Keratinocyte (primary cell): ENCODE measurements at regions not wholly inside any gene's neighbourhood (a gene's known extent, or its start where the extent isn't known, plus 50 kb on each side); places are given as distances from the start of the nearest gene placed in this dataset.

Experiments used
- DNase-seq: peaks from one replicate; pipeline ENCODE4 v3.0.0-alpha.2; 2011; ENCODE audit warnings: low read depth, missing footprints, low spot score
- FAIRE-seq: peaks from 2 replicates; lab custom pipeline; 2011; peaks lifted over from hg19 to GRCh38; lab: Jason Lieb, UNC
- H2AFZ ChIP-seq: 2 replicates; pipeline ENCODE4 v1.6.0; 2012; ENCODE audit warnings: low read length, control low read depth, inconsistent platforms; ENCODE audit not compliant: control insufficient read depth
- H3K27ac ChIP-seq: 2 replicates; pipeline ENCODE4 v1.5.1; 2011; ENCODE audit warnings: low read length; ENCODE audit not compliant: control insufficient read depth, insufficient read depth
- H3K27me3 ChIP-seq: 3 replicates; pipeline ENCODE4 v1.6.0; 2011; ENCODE audit warnings: low read length; ENCODE audit not compliant: control insufficient read depth, insufficient read depth; ENCODE audit errors: extremely low read depth
- H3K36me3 ChIP-seq, 2 experiments: 2 replicates in 1 of 2; 3 replicates in 1 of 2; pipeline ENCODE4 v1.5.1; 2011; ENCODE audit warnings: low read length in 2 of 2, mild to moderate bottlenecking in 1 of 2; ENCODE audit not compliant: control insufficient read depth in 2 of 2, insufficient read depth in 2 of 2; ENCODE audit errors: extremely low read depth in 1 of 2
- H3K4me1 ChIP-seq: 3 replicates; pipeline ENCODE4 v1.5.1; 2011; ENCODE audit warnings: low read length; ENCODE audit not compliant: control insufficient read depth, insufficient read depth; ENCODE audit errors: extremely low read depth
- H3K4me2 ChIP-seq: 3 replicates; pipeline ENCODE4 v1.6.0; 2011; ENCODE audit warnings: low read depth, low read length; ENCODE audit not compliant: control insufficient read depth, insufficient read depth; ENCODE audit errors: extremely low read depth
- H3K4me3 ChIP-seq, 3 experiments: fragments of 200-600 bp in 1 of 3; sonication (generic) in 1 of 3; 2 replicates in 2 of 3; 3 replicates in 1 of 3; pipeline ENCODE4 v1.5.1; 2011 to 2016; ENCODE audit warnings: low read length in 3 of 3, mild to moderate bottlenecking in 3 of 3, control low read depth in 2 of 3, inconsistent platforms in 1 of 3, low read depth in 1 of 3, mixed read lengths in 1 of 3, mixed run types in 1 of 3, moderate library complexity in 1 of 3; ENCODE audit not compliant: control insufficient read depth in 2 of 3, insufficient read depth in 2 of 3; ENCODE audit errors: extremely low read depth in 1 of 3
- H3K79me2 ChIP-seq: 2 replicates; pipeline ENCODE4 v1.6.0; 2012; ENCODE audit warnings: low read length; ENCODE audit not compliant: control insufficient read depth, insufficient read depth
- H3K9ac ChIP-seq: 3 replicates; pipeline ENCODE4 v1.6.0; 2011; ENCODE audit warnings: low read length; ENCODE audit not compliant: control insufficient read depth, insufficient read depth; ENCODE audit errors: extremely low read depth
- H3K9me1 ChIP-seq: 3 replicates; pipeline ENCODE4 v1.6.0; 2011; ENCODE audit warnings: low read length; ENCODE audit not compliant: control insufficient read depth, insufficient read depth; ENCODE audit errors: extremely low read depth
- H3K9me3 ChIP-seq: 2 replicates; pipeline ENCODE4 v1.5.1; 2012; ENCODE audit warnings: low read depth, low read length; ENCODE audit not compliant: control insufficient read depth
- H4K20me1 ChIP-seq: 3 replicates; pipeline ENCODE4 v1.6.0; 2011; ENCODE audit warnings: low read length; ENCODE audit not compliant: control insufficient read depth, insufficient read depth; ENCODE audit errors: extremely low read depth
- EZH2 ChIP-seq: IDR thresholded peaks from one replicate; pipeline ENCODE4 v1.6.1; 2012; ENCODE audit warnings: inconsistent platforms, mild to moderate bottlenecking, low read length, moderate library complexity
- dilution Hi-C: fragments of 300-500 bp; cut with MboI; formaldehyde crosslinking; loops from one replicate; pipeline ENCODE4 v1.7.0; 2020; ENCODE audit warnings: low sequenced_read_pairs; ENCODE audit not compliant: extremely low pct_ligation_motif_present
- TF ChIP-seq, protein P1 (sequence below), 3 experiments: IDR thresholded peaks in 1 of 3; conservative IDR thresholded peaks in 1 of 3; optimal IDR thresholded peaks in 1 of 3; 2 replicates in 2 of 3; 3 replicates in 1 of 3; pipeline versions ENCODE3 to v1.5.1; 2011; ENCODE audit warnings: low read length in 3 of 3, mild to moderate bottlenecking in 3 of 3, moderate library complexity in 2 of 3, control low read depth in 1 of 3, inconsistent platforms in 1 of 3; ENCODE audit not compliant: insufficient read depth in 2 of 3; ENCODE audit errors: extremely low read depth in 1 of 3

- TF ChIP-seq, protein P1, sequence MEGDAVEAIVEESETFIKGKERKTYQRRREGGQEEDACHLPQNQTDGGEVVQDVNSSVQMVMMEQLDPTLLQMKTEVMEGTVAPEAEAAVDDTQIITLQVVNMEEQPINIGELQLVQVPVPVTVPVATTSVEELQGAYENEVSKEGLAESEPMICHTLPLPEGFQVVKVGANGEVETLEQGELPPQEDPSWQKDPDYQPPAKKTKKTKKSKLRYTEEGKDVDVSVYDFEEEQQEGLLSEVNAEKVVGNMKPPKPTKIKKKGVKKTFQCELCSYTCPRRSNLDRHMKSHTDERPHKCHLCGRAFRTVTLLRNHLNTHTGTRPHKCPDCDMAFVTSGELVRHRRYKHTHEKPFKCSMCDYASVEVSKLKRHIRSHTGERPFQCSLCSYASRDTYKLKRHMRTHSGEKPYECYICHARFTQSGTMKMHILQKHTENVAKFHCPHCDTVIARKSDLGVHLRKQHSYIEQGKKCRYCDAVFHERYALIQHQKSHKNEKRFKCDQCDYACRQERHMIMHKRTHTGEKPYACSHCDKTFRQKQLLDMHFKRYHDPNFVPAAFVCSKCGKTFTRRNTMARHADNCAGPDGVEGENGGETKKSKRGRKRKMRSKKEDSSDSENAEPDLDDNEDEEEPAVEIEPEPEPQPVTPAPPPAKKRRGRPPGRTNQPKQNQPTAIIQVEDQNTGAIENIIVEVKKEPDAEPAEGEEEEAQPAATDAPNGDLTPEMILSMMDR (optimal IDR thresholded peaks at IDR 0.05 in 1 of 3, IDR thresholded peaks at IDR 0.05 in 1 of 3, conservative IDR thresholded peaks at IDR 0.05 in 1 of 3; ENCODE audit: extremely low read depth in 1 of 3, insufficient read depth in 2 of 3, low read length in 3 of 3), result no peak
- no peak for TF ChIP-seq EZH2
- H3K79me2 ChIP-seq, result no peaks in the 10 kb centered on the region
- H3K9ac ChIP-seq, result no peak overlapping the region
- no peaks in the 10 kb centered on the region for H3K9me1 ChIP-seq
- no peaks in the 10 kb centered on the region for H4K20me1 ChIP-seq
- DNase-seq (no peak), FAIRE-seq (no peak)
- dilution Hi-C loops, result no loop called here
- no peaks in the 10 kb centered on the region for H3K4me1 ChIP-seq
- no peak overlapping the region for H3K27ac ChIP-seq
- H3K9me3 ChIP-seq, result no peaks in the 10 kb centered on the region
- H3K27me3 ChIP-seq, result peaks cover 3% of the 10 kb centered on the region
- no peak overlapping the region for H3K4me2 ChIP-seq
- H3K4me3 ChIP-seq, result no peak overlapping the region
- H2AFZ ChIP-seq, result no peak overlapping the region
- H3K36me3 ChIP-seq, result no peaks in the 10 kb centered on the region
Measured at GRCh38 chr2:106991866-106992265, 105.9 kb upstream of the ST6GAL2 start.

DNA sequence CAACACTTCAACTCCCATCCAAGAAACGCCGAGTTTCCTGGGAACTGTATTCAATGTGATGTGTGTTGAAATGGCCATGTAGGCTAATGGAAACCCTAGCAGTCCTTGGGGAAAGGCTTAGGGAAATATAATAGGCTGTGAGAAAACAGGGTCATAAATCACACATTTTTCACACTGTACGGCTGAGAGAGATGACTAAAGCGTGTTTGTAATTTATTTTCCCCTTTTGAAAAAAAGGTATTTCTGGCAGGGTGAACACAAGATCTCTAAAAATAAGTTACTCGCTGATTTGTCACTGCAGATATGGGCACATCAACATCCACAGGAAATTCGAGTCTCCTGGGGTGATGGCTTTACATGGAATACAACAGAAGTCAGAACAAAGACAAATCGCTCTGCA is 109.6 kb upstream of the ST6GAL2 start:
- Histone ChIP-seq H3K36me3 (no peaks in the 10 kb centered on the region), H3K4me2 (no peak overlapping the region), H2AFZ (no peak overlapping the region), H3K9ac (no peak overlapping the region), H3K27ac (no peak overlapping the region), H3K9me3 (no peaks in the 10 kb centered on the region), H4K20me1 (no peaks in the 10 kb centered on the region), H3K9me1 (no peaks in the 10 kb centered on the region), H3K4me3 (no peak overlapping the region), H3K4me1 (no peaks in the 10 kb centered on the region), H3K27me3 (peaks cover 3% of the 10 kb centered on the region), H3K79me2 (no peaks in the 10 kb centered on the region)
- DNase-seq (no peak), FAIRE-seq (no peak)
- dilution Hi-C loops, result no loop called here
- no peak for TF ChIP-seq EZH2
- TF ChIP-seq, protein P1 (optimal IDR thresholded peaks at IDR 0.05 in 1 of 3, IDR thresholded peaks at IDR 0.05 in 1 of 3, conservative IDR thresholded peaks at IDR 0.05 in 1 of 3; ENCODE audit: extremely low read depth in 1 of 3, insufficient read depth in 2 of 3, low read length in 3 of 3), result no peak
